Fibroblast of the aortic adventitia (primary cell): ENCODE measurements at regions not wholly inside any gene's neighbourhood (a gene's known extent, or its start where the extent isn't known, plus 50 kb on each side); places are given as distances from the start of the nearest gene placed in this dataset.

Source experiments
- DNase-seq: peaks from one replicate; pipeline ENCODE4 v3.0.0-alpha.2; 2010; ENCODE audit warnings: low read depth
- H3K4me3 ChIP-seq: 2 replicates; pipeline ENCODE4 v1.5.1; 2011; ENCODE audit warnings: low read depth, mild to moderate bottlenecking, control low read depth, low read length, moderate library complexity
- TF ChIP-seq, protein P1 (sequence below): IDR thresholded peaks from 2 replicates; pipeline ENCODE4 v1.5.1; 2011; ENCODE audit warnings: mild to moderate bottlenecking, low read length, control low read depth, inconsistent platforms; ENCODE audit not compliant: insufficient read depth

GRCh38 chr10:78143576-78143975 lies 109.9 kb downstream of the RPS24 start:
- no peak for DNase-seq
- no peak overlapping the region for H3K4me3 ChIP-seq
- TF ChIP-seq, protein P1, sequence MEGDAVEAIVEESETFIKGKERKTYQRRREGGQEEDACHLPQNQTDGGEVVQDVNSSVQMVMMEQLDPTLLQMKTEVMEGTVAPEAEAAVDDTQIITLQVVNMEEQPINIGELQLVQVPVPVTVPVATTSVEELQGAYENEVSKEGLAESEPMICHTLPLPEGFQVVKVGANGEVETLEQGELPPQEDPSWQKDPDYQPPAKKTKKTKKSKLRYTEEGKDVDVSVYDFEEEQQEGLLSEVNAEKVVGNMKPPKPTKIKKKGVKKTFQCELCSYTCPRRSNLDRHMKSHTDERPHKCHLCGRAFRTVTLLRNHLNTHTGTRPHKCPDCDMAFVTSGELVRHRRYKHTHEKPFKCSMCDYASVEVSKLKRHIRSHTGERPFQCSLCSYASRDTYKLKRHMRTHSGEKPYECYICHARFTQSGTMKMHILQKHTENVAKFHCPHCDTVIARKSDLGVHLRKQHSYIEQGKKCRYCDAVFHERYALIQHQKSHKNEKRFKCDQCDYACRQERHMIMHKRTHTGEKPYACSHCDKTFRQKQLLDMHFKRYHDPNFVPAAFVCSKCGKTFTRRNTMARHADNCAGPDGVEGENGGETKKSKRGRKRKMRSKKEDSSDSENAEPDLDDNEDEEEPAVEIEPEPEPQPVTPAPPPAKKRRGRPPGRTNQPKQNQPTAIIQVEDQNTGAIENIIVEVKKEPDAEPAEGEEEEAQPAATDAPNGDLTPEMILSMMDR: no peak

GRCh38 chr10:78146200-78146599 lies 112.5 kb downstream of the RPS24 start:
- H3K4me3 ChIP-seq: no peak overlapping the region
- DNase-seq: no peak
- TF ChIP-seq, protein P1: no peak

DNA sequence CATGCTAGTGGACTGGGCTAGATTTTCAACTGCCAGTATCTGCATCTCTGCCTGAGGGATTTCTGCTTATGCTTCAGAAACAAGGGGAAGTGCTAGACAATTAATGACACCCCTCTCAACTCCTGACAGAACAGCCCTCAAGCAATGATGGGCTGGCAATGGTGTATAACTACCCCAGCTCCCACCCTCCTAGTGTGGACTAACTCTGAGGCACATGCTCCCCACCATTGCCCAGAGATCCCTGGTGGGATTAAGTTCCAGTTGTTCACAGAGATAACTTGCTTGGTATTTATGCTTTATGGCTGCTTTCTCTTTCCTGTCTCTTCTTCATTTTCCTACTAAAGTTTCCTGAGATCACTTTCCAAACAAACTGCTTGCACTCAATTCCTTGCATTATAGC lies 113.5 kb downstream of the RPS24 start:
- DNase-seq: no peak
- no peak overlapping the region for H3K4me3 ChIP-seq
- TF ChIP-seq, protein P1: no peak

DNA sequence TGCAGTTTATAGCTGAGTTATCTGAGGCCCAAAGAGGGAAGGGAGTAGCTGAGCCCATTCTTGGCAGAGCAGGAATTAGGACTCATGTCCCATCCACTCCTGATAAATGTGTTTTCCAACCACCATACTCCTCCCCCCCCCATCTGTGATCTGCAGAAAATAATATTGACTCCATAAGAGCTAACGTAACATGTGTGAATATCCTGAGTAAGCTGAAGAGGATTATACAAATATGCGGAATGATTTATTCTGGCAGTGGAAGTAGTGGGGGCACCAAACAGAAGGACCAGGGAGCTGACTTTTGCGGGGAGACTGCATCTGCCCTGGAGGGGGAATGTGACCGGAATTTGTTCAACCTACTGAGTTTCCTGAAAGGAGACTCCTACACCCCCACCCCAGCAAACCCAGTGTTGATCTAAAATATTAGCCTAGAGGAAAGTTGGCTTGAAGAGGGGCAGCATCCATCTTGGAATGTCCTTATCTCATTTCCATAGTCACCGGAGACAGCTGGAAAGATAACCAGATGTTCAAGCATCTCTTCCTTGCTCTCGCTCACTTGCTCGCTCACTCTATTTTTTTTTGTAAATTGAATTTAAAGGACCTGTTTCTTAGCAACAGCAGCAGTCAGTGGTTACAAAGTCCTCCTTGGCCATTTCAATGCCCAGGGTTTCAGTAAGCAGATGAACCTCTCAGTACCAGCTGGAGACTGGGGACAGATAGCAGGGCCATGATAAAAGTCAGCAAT lies 114.7 kb downstream of the RPS24 start:
- H3K4me3 ChIP-seq: no peak overlapping the region
- DNase-seq: peak; percentile 6
- TF ChIP-seq, protein P1: no peak

GRCh38 chr10:78148961-78149612 lies 115.4 kb downstream of the RPS24 start:
- peak; percentile 42 for DNase-seq
- H3K4me3 ChIP-seq: no peak overlapping the region
- TF ChIP-seq, protein P1: no peak

DNA sequence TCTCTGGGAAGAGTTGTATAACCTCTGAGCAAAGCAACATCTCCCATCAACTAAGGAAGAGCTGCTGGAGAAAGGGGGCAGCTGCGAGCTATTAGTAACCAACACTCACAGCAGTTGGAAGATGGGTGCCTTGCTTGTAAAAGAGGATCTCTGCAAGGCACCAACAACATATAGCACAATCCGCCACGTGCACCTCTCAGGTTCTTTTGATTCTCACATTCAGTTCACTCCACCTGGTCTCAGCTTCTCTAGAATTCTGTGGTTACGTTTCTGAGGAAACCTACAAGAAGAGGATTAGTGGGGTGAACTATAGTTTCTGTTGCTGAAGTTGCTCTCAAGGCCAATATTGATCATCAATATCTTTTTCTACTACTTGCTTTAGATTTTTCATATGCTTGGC lies 117.1 kb downstream of the RPS24 start:
- TF ChIP-seq, protein P1: no peak
- no peak overlapping the region for H3K4me3 ChIP-seq
- no peak for DNase-seq

GRCh38 chr10:78155722-78156121 lies 122.1 kb downstream of the RPS24 start:
- DNase-seq: no peak
- TF ChIP-seq, protein P1: peak; percentile 15
- no peak overlapping the region for H3K4me3 ChIP-seq
